ENCODE measurements at regions not wholly inside any gene's neighbourhood (a gene's known extent, or its start where the extent isn't known, plus 50 kb on each side); places are given as distances from the start of the nearest gene placed in this dataset.

DNA sequence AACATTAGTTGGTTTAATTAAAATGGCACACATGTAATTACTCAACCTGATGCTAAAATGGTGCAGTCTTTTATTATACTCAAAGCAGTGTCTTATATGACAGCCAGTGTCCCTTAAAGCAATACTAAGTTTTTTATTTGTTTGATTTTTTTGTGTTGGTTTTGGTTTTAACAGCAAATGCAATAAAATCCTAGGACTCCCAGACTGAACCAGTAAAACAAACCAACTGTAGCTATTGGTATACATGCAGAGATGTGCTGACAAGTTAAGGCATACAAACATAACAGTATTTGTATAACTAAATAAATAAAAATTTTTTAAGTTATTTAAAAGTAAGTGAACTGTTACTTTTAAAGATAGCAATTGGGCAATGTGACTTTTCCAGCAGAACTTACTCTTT, 387.7 kb downstream of the RND3 start:
- H3K27ac ChIP-seq: peak overlapping the region; percentile 81; the same call in 1 of the 2 replicates
- TF ChIP-seq, protein P1, sequence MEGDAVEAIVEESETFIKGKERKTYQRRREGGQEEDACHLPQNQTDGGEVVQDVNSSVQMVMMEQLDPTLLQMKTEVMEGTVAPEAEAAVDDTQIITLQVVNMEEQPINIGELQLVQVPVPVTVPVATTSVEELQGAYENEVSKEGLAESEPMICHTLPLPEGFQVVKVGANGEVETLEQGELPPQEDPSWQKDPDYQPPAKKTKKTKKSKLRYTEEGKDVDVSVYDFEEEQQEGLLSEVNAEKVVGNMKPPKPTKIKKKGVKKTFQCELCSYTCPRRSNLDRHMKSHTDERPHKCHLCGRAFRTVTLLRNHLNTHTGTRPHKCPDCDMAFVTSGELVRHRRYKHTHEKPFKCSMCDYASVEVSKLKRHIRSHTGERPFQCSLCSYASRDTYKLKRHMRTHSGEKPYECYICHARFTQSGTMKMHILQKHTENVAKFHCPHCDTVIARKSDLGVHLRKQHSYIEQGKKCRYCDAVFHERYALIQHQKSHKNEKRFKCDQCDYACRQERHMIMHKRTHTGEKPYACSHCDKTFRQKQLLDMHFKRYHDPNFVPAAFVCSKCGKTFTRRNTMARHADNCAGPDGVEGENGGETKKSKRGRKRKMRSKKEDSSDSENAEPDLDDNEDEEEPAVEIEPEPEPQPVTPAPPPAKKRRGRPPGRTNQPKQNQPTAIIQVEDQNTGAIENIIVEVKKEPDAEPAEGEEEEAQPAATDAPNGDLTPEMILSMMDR (conservative IDR thresholded peaks at IDR 0.05): no peak
- no peak for TF ChIP-seq ZFX (IDR thresholded peaks at IDR 0.05)

DNA sequence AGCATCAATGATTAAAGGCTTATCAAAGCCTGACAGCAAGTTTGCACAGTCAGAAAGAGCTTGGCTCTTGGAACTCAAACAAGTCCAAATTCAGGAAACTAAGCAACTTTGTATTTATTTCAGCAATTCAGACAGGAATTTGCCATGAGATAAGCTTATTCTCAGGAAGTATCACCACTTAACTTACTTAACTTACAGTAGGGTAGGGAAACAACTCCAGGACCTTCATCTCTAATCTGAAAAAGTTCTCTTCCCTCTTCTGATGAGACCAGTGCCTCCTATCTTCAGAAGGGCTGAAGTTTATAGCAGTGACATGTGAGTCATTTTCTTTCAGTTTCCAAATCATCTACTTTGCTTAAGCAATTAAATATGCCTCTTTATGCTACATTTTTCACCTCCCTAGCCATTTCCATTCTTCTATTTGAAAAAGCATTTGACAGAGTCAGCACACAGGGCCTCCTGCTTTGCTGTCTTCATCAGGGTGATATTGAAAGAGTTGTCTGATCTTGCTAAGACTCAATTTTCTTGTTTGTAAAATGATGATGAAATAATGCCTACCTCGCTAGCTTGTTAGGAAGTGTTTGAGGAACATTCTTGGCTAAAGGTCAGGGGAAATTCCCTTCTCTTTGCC, 389.5 kb downstream of the RND3 start:
- H3K27ac ChIP-seq: no peak overlapping the region
- no peak for TF ChIP-seq ZFX (IDR thresholded peaks at IDR 0.05)
- TF ChIP-seq, protein P1 (conservative IDR thresholded peaks at IDR 0.05): peak; percentile 24; the same call in 1 of the 2 replicates

DNA sequence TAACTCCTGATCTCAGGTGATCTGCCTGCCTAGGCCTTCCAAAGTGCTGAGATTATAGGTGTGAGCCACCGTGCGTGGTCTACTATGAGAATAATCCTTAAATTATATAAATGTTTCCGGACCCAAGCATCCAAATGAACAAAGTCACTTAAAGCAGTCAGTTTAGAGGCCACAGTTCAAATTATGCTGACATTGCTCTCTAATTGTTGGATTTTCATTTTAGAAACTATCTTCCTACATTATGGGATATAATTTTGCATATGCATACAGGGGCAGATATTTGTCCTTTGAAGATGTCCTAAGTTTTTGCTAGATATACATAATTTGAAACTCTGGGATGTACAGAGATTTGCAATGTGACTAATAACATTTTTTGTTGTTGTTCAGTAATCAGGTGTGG, 390.1 kb downstream of the RND3 start:
- no peak overlapping the region for H3K27ac ChIP-seq
- TF ChIP-seq, protein P1 (conservative IDR thresholded peaks at IDR 0.05): no peak
- no peak for TF ChIP-seq ZFX (IDR thresholded peaks at IDR 0.05)

DNA sequence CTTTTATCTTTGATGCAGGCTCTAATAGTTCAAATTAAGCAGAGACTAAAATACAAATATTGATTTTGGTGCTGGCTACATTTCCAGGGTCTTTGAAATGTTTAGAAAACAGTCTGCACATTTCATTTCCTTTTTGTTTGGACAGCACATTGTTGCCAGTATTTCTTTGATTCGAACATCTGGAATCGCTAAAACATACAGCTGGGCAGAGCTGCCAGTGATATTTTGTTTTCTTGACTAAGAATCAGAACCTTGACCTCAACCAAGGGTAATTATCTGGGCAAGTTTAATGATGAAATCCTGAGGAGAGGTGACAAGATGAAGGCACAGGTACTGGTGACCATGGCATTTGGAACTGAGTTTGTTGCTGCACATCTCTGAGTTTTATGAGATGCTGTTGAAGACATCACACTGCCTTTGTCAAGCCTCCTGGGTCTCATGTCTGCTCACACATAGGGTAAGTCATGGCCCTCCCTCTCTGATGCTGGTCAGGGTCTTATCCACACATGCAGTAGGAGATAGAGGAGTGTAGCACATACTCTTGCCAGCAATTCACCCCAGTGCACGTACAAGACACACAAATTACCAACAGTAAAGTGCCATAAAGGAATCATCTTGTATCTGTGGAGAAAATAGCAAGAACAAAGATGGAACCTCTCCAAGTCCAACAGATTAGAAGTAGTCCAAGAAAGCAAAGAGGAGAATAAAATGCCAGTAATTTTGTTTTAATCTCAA, 391.9 kb downstream of the RND3 start:
- no peak for TF ChIP-seq ZFX (IDR thresholded peaks at IDR 0.05)
- TF ChIP-seq, protein P1 (conservative IDR thresholded peaks at IDR 0.05): no peak
- H3K27ac ChIP-seq: no peak overlapping the region

DNA sequence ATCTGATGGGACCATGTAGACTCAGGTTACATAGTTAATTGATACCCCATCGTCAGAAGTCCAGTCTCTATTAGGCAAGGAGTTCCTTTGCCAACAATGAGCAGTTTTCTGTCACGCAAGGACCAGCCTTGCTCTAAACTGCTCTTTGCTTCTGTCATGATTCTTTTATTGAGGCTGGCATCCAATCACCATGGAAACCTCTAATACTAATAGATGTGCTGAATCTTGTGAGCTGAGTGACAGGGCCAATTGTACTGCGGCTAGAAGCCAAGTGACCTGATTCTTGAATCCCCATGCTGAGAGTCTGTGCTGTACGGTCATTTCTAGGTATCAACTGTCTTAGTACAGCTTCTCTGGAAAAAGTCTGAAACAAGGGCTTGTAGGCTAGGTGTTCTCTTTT, 395.6 kb downstream of the RND3 start:
- no peak for TF ChIP-seq ZFX (IDR thresholded peaks at IDR 0.05)
- TF ChIP-seq, protein P1 (conservative IDR thresholded peaks at IDR 0.05): no peak
- H3K27ac ChIP-seq: no peak overlapping the region

DNA sequence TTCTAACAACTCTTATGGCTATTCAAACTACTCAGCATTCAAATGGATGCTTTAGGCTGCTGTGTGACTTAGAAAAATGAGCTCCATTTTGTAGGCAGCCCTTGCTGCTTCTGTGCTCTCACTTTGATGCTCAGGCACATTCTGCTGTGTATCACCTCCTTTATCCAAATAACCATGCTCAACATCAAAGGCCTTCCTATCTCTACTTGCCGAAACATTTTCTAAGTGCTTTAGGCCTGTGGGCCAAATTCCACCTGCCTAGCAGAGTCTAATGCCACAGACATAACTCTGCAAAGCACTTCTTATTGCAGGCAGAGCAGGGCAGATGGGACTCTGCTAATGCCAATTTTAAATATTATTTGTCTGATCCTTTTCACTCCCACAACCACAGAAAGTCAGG, 397.4 kb downstream of the RND3 start:
- H3K27ac ChIP-seq: no peak overlapping the region
- TF ChIP-seq ZFX (IDR thresholded peaks at IDR 0.05): no peak
- TF ChIP-seq, protein P1 (conservative IDR thresholded peaks at IDR 0.05): no peak

DNA sequence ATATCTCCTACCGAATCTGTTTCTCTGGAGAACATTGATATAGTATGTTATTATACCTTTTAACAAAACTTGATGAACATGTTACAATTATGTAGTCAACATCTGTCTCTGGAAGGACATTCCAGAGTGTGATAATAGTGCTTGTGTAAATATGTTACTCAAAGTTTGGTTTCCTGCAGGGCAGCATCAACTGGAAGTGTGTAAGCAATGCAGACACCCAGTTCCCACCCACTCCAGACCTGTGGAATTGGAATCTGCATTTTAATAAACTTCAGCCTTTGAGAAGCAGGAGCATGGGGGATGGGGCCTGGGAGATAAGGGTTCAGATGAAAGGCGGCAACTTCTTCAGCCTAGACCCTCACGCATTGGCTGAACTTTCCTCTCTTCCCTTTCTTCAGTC, 398.9 kb downstream of the RND3 start:
- no peak overlapping the region for H3K27ac ChIP-seq
- TF ChIP-seq, protein P1 (conservative IDR thresholded peaks at IDR 0.05): no peak
- no peak for TF ChIP-seq ZFX (IDR thresholded peaks at IDR 0.05)

Data from C4-2B (cell line).